K562 (cell line): ENCODE measurements at regions not wholly inside any gene's neighbourhood (a gene's known extent, or its start where the extent isn't known, plus 50 kb on each side); places are given as distances from the start of the nearest gene placed in this dataset.

Experiments
- ATAC-seq: fragments of 200-7000 bp; cut with Tn5 transposase; 3 replicates; pipeline ENCODE4 v1.9.1; 2020; ENCODE audit warnings: moderate library complexity
- BruUV-seq: library from RNA; stranded (reverse); fragments of 400-500 nt; replicated peaks from 2 replicates; lab custom pipeline; 2021; lab: Mats Ljungman, UMichigan
- CTCF ChIA-PET: fragments of 300-600 bp; formaldehyde crosslinking; extraction: SDS; loops from one replicate; lab custom pipeline; 2021; ENCODE audit warnings: low intra/inter-chr PET ratio; lab: Yijun Ruan, JAX
- POLR2A ChIA-PET: fragments of 300-600, 350-650 bp; sonication (Branson Sonifier 250); formaldehyde crosslinking; extraction: SDS; loops from one replicate; lab custom pipeline; 2021; ENCODE audit warnings: antibody characterized with exemption, inconsistent platforms; lab: Yijun Ruan, JAX
- DNase-seq, 4 experiments: peaks; one replicate each; pipeline versions ENCODE4 v3.0.0 to v3.0.0-alpha.2; 2011 to 2018; ENCODE audit warnings: low spot score in 3 of 4, mixed read lengths in 3 of 4; ENCODE audit errors: extremely low read depth in 1 of 4
- FAIRE-seq: peaks from 2 replicates; lab custom pipeline; 2011; peaks lifted over from hg19 to GRCh38; lab: Jason Lieb, UNC
- H2AFZ ChIP-seq: 2 replicates; pipeline ENCODE4 v1.6.0; 2011; ENCODE audit warnings: low read depth, low read length, control low read depth, inconsistent platforms
- H3K27ac ChIP-seq: fragments of 200-600 bp; 3 replicates; pipeline ENCODE4 v1.8.0; 2011; ENCODE audit warnings: low read depth, mild to moderate bottlenecking, control low read depth, inconsistent platforms, low read length, moderate library complexity, mixed read lengths; ENCODE audit errors: extremely low read depth
- H3K27me3 ChIP-seq, 2 experiments: fragments of 300-600 bp in 1 of 2; 2 replicates in 1 of 2; 3 replicates in 1 of 2; pipeline versions ENCODE4 v1.6.0 to v1.8.0; 2011; ENCODE audit warnings: inconsistent platforms in 2 of 2, low read length in 2 of 2, mild to moderate bottlenecking in 1 of 2, mixed read lengths in 1 of 2, moderate library complexity in 1 of 2; ENCODE audit not compliant: control insufficient read depth in 2 of 2, insufficient read depth in 2 of 2
- H3K36me3 ChIP-seq: fragments of 300-600 bp; 3 replicates; pipeline ENCODE4 v1.8.0; 2011; ENCODE audit warnings: mild to moderate bottlenecking, low read length, inconsistent platforms; ENCODE audit not compliant: control insufficient read depth, insufficient read depth
- H3K4me1 ChIP-seq, 2 experiments: fragments of 200-600 bp in 1 of 2; replicated peaks in 1 of 2; 2 replicates in 1 of 2; 3 replicates in 1 of 2; pipeline versions ENCODE4 v1.5.1 to v1.8.0; 2011; ENCODE audit warnings: inconsistent platforms in 2 of 2, low read length in 2 of 2, mild to moderate bottlenecking in 1 of 2, mixed read lengths in 1 of 2, moderate library complexity in 1 of 2; ENCODE audit not compliant: control insufficient read depth in 2 of 2, insufficient read depth in 2 of 2
- H3K4me2 ChIP-seq: 2 replicates; pipeline ENCODE4 v1.6.1; 2011; ENCODE audit warnings: low read length, control low read depth, inconsistent platforms, mixed read lengths; ENCODE audit not compliant: insufficient read depth
- H3K4me3 ChIP-seq: fragments of 200-600 bp; sonication (generic), shearing (Covaris generic); 2 replicates; pipeline ENCODE4 v1.5.1; 2016; ENCODE audit warnings: control low read depth, inconsistent platforms
- H3K79me2 ChIP-seq: fragments of 200-600 bp; 3 replicates; pipeline ENCODE4 v1.8.0; 2011; ENCODE audit warnings: low read length, inconsistent platforms; ENCODE audit not compliant: control insufficient read depth, insufficient read depth
- H3K9ac ChIP-seq, 2 experiments: 2 replicates each; pipeline versions ENCODE4 v1.6.0 to v1.6.1; 2011; ENCODE audit warnings: low read depth in 2 of 2, low read length in 2 of 2, control low read depth in 1 of 2, inconsistent platforms in 1 of 2, mild to moderate bottlenecking in 1 of 2, mixed read lengths in 1 of 2; ENCODE audit not compliant: insufficient read depth in 1 of 2
- H3K9me1 ChIP-seq: one replicate; pipeline ENCODE4 v1.6.0; 2011; ENCODE audit warnings: inconsistent platforms, mild to moderate bottlenecking, low read length, moderate library complexity; ENCODE audit not compliant: control insufficient read depth, insufficient read depth
- H3K9me3 ChIP-seq: replicated peaks from 2 replicates; pipeline ENCODE4 v1.5.1; 2011; ENCODE audit warnings: low read depth, low read length, inconsistent platforms; ENCODE audit not compliant: control insufficient read depth, insufficient read depth
- H4K20me1 ChIP-seq: replicated peaks from 2 replicates; pipeline ENCODE4 v1.6.1; 2011; ENCODE audit warnings: low read length, inconsistent platforms, mixed read lengths; ENCODE audit not compliant: control insufficient read depth, insufficient read depth
- CLOCK ChIP-seq: fragments of 250-450 bp; sonication (Bioruptor Pico); IDR thresholded peaks from 2 replicates; pipeline ENCODE4 v1.4.0; 2020; ENCODE audit warnings: mild to moderate bottlenecking, moderate library complexity, borderline replicate concordance
- NBN ChIP-seq: fragments of 450-650 bp; IDR thresholded peaks from 2 replicates; pipeline ENCODE4 v1.6.1; 2016; ENCODE audit warnings: low read depth, mild to moderate bottlenecking
- NCOR1 ChIP-seq: fragments of 450-650 bp; IDR thresholded peaks from 2 replicates; pipeline ENCODE4 v1.6.1; 2016; ENCODE audit warnings: mild to moderate bottlenecking, moderate library complexity
- NRF1 ChIP-seq, 2 experiments: fragments of 450-650 bp; IDR thresholded peaks in 1 of 2; conservative IDR thresholded peaks in 1 of 2; 2 replicates each; pipeline ENCODE4 v1.6.1; 2014; ENCODE audit warnings: mild to moderate bottlenecking in 2 of 2
- PHF20 ChIP-seq: fragments of 450-650 bp; IDR thresholded peaks from 2 replicates; pipeline ENCODE4 v1.6.1; 2018; ENCODE audit not compliant: partially characterized antibody
- PPARD ChIP-seq: fragments of 250-450 bp; sonication (Bioruptor Pico); IDR thresholded peaks from 2 replicates; pipeline ENCODE4 v1.8.0; 2022; ENCODE audit warnings: inconsistent platforms, mild to moderate bottlenecking, moderate library complexity
- SMARCE1 ChIP-seq: fragments of 450-650 bp; IDR thresholded peaks from 2 replicates; pipeline ENCODE4 v1.7.1; 2016; ENCODE audit warnings: mild to moderate bottlenecking
- TEAD2 ChIP-seq: fragments of 450-650 bp; IDR thresholded peaks from 2 replicates; pipeline ENCODE4 v1.6.1; 2016; ENCODE audit warnings: missing genetic modification characterization, control low read depth, missing compliant biosample characterization
- TFE3 ChIP-seq: fragments of 450-650 bp; formaldehyde crosslinking; IDR thresholded peaks from 2 replicates; pipeline ENCODE4 v1.4.0; 2020; ENCODE audit warnings: mild to moderate bottlenecking, mixed read lengths
- ZNF282 ChIP-seq: sonication (generic); formaldehyde crosslinking; IDR thresholded peaks from 2 replicates; pipeline ENCODE4 v1.8.1; 2023; ENCODE audit warnings: missing genetic modification reagents
- ZNF586 ChIP-seq: fragments of 450-650 bp; formaldehyde crosslinking; conservative IDR thresholded peaks from 2 replicates; pipeline ENCODE4 v1.4.0; 2020; ENCODE audit warnings: mild to moderate bottlenecking, moderate library complexity
- WGBS: fragments of 100-300 bp; shearing (Covaris generic); methylation state at CpG from one replicate; pipeline ENCODE4 v1.1.6; 2016; ENCODE audit warnings: low coverage, mixed read lengths; ENCODE audit not compliant: insufficient coverage; ENCODE audit errors: missing lambda C conversion rate; 5-methylcytosine and 5-hydroxymethylcytosine counted together
- in situ Hi-C: fragments of 300-500 bp; cut with MboI; formaldehyde crosslinking; loops from 4 replicates; pipeline ENCODE4 v1.15.0; 2018; ENCODE audit warnings: inconsistent platforms, mixed read lengths
- intact Hi-C: fragments of 100-400 bp; cut with micrococcal nuclease; formaldehyde crosslinking; loops from 2 replicates; pipeline ENCODE4 v1.14.2; 2022

GRCh38 chr11:128216198-128216597 lies 371.2 kb downstream of the ETS1 start:
- Histone ChIP-seq H3K4me1 (no peaks in the 10 kb centered on the region), H3K9ac (no peak overlapping the region), H3K4me2 (no peak overlapping the region), H3K27me3 (no peaks in the 10 kb centered on the region), H3K4me3 (no peak overlapping the region), H3K9me3 (peaks cover 2% of the 10 kb centered on the region; the same call in 1 of the 2 replicates), H3K27ac (no peak overlapping the region), H4K20me1 (no peaks in the 10 kb centered on the region), H3K79me2 (no peaks in the 10 kb centered on the region), H2AFZ (no peak overlapping the region), H3K36me3 (no peaks in the 10 kb centered on the region), H3K9me1 (no peaks in the 10 kb centered on the region)
- 0% methylated on average over 1 of the region's 1 CpG for WGBS
- no peak for FAIRE-seq
- in situ Hi-C loops, result no loop called here
- ChIA-PET CTCF (interaction anchor here (0.6 kb wide), 1 partner anchor 31 kb away, joined by 4 read pairs; no protein-coding TSS in a partner anchor), POLR2A (no interaction called here)
- ATAC-seq, result no peak
- no peak for DNase-seq
- TF ChIP-seq CLOCK (no peak), SMARCE1 (no peak), NCOR1 (no peak), TFE3 (CRISPR knock-in tag) (no peak), ZNF586 (no peak), NBN (no peak), ZNF282 (no peak), PPARD (no peak), PHF20 (no peak), NRF1 (conservative IDR thresholded peaks at IDR 0.05 in 1 of 2, IDR thresholded peaks at IDR 0.05 in 1 of 2) (no peak), TEAD2 (tag) (no peak)
- BruUV-seq, result no TSS peak
- intact Hi-C loops, result no loop called here
